ENCODE measurements at regions not wholly inside any gene's neighbourhood (a gene's known extent, or its start where the extent isn't known, plus 50 kb on each side); places are given as distances from the start of the nearest gene placed in this dataset.

GRCh38 chr1:164384262-164384661, 174.7 kb upstream of the PBX1 start:
- TF ChIP-seq CTCF (conservative IDR thresholded peaks at IDR 0.05; ENCODE audit: low read length) = no peak
- TF ChIP-seq EZH2phosphoT487 (IDR thresholded peaks at IDR 0.05; ENCODE audit: borderline replicate concordance, low read depth, low read length) = no peak
